RWPE2 (cell line): ENCODE measurements at regions not wholly inside any gene's neighbourhood (a gene's known extent, or its start where the extent isn't known, plus 50 kb on each side); places are given as distances from the start of the nearest gene placed in this dataset.

Experiments
- ATAC-seq: fragments of 200-7000 bp; cut with Tn5 transposase; 3 replicates; pipeline ENCODE4 v1.9.1; 2021; ENCODE audit warnings: low read depth
- DNase-seq: peaks from one replicate; pipeline ENCODE4 v3.0.0-alpha.2; 2020; ENCODE audit warnings: low spot score
- H3K27ac ChIP-seq: fragments of 450-650 bp; 2 replicates; pipeline ENCODE4 v1.5.1; 2017; ENCODE audit warnings: mild to moderate bottlenecking; ENCODE audit not compliant: poor library complexity, severe bottlenecking
- H3K27me3 ChIP-seq: fragments of 250-450 bp; sonication (Bioruptor Pico); 2 replicates; pipeline ENCODE4 v1.5.1; 2021; ENCODE audit warnings: mild to moderate bottlenecking, moderate library complexity; ENCODE audit not compliant: insufficient read depth, poor library complexity, severe bottlenecking
- H3K36me3 ChIP-seq: fragments of 250-450 bp; sonication (Bioruptor Pico); 2 replicates; pipeline ENCODE4 v1.5.1; 2020; ENCODE audit warnings: low read depth, mild to moderate bottlenecking, moderate library complexity
- H3K4me1 ChIP-seq: fragments of 250-450 bp; sonication (Bioruptor Pico); 2 replicates; pipeline ENCODE4 v1.5.1; 2021; ENCODE audit warnings: mild to moderate bottlenecking, moderate library complexity; ENCODE audit not compliant: insufficient read depth, poor library complexity, severe bottlenecking
- H3K4me3 ChIP-seq: fragments of 250-450 bp; sonication (Bioruptor Pico); 2 replicates; pipeline ENCODE4 v1.5.1; 2021; ENCODE audit warnings: mild to moderate bottlenecking, moderate library complexity; ENCODE audit not compliant: severe bottlenecking
- H3K9me3 ChIP-seq: fragments of 250-450 bp; sonication (Bioruptor Pico); 2 replicates; pipeline ENCODE4 v1.5.1; 2021; ENCODE audit warnings: mild to moderate bottlenecking, moderate library complexity; ENCODE audit not compliant: severe bottlenecking
- TF ChIP-seq, protein P1 (sequence below): fragments of 450-650 bp; IDR thresholded peaks from one replicate; pipeline ENCODE4 v1.5.1; 2017; ENCODE audit warnings: mild to moderate bottlenecking, moderate library complexity; ENCODE audit not compliant: poor library complexity, severe bottlenecking

DNA sequence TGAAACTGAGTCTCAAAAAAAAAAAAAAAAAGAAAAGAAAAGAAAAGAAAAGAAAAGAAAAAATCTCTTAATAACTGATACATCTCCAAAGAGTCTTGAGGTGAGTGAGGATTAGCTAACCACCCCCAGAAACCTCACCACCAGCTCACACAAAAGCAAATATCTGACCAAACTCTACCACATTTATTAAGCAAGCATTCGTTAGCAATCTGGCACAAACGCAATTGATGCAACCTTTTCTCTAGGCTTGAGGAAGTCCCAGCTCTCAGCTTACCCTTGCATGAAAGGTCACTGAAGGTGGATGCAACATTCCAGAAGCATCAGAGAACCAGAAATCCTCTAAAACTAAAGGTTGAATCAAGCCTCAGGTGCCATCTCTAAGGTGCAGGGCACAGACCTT, 231.9 kb upstream of the BCOR start:
- Histone ChIP-seq H3K4me1 (no peaks in the 10 kb centered on the region), H3K4me3 (no peak overlapping the region), H3K36me3 (no peaks in the 10 kb centered on the region), H3K27ac (no peak overlapping the region), H3K9me3 (no peaks in the 10 kb centered on the region), H3K27me3 (no peaks in the 10 kb centered on the region)
- TF ChIP-seq, protein P1, sequence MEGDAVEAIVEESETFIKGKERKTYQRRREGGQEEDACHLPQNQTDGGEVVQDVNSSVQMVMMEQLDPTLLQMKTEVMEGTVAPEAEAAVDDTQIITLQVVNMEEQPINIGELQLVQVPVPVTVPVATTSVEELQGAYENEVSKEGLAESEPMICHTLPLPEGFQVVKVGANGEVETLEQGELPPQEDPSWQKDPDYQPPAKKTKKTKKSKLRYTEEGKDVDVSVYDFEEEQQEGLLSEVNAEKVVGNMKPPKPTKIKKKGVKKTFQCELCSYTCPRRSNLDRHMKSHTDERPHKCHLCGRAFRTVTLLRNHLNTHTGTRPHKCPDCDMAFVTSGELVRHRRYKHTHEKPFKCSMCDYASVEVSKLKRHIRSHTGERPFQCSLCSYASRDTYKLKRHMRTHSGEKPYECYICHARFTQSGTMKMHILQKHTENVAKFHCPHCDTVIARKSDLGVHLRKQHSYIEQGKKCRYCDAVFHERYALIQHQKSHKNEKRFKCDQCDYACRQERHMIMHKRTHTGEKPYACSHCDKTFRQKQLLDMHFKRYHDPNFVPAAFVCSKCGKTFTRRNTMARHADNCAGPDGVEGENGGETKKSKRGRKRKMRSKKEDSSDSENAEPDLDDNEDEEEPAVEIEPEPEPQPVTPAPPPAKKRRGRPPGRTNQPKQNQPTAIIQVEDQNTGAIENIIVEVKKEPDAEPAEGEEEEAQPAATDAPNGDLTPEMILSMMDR, result no peak
- no peak for ATAC-seq
- no peak for DNase-seq

DNA sequence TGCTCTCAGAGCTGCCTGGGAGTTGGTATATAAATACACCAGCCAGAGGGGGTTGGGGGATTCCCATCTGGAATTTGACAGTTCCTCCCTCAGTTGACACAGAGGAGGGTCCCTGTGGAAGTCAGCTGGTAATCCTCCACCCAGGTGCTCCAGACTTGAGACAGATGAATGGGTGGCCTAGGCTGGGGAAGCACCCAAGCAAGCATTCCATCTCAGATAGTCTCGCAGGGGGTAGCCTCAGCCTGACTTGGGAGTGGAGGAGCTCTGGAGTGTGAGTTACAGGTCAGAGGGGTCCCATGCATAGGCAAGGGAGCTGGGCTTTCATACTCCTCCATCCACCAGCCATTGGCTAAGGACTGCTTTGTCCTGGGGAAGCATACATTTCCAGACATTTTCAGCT, 229.3 kb upstream of the BCOR start:
- DNase-seq (no peak), ATAC-seq (no peak)
- Histone ChIP-seq H3K36me3 (no peaks in the 10 kb centered on the region), H3K4me1 (no peaks in the 10 kb centered on the region), H3K27ac (no peak overlapping the region), H3K4me3 (no peak overlapping the region), H3K27me3 (no peaks in the 10 kb centered on the region), H3K9me3 (no peaks in the 10 kb centered on the region)
- TF ChIP-seq, protein P1, result no peak

DNA sequence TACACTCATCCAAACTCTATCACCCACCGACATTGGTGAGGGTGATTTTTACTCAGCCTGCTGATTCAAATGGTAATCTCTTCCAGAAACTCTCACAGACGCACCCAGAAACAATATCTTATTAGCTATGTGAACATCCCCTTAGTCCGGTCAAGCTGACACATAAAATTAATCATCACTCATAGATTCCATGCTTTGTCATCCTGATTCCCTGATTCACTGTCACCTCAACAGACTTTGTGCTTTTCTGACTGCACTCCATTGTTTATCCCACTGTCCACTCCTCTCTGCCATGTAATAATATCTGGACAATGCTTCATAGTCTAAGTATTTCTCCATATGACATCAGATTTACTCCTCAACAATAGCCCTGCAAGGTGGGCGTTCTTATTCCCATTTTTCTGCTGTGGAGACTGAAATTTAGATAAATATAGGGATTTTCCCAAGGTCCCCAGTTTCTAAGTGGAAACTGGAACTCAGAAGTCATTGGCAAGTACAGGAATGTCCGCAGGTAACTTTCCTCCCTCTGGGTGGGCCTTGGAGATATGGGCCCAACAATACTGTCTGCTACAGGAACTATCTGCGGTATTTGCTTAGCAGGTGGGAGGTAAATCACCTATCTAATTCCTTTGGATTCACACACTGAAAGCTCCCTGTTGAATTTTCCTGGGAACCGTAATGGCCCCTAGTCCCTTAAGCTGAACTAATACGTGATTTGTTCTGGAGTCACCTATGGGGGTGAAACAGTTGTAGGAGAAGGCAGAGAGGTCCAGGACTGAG, 228.6 kb upstream of the BCOR start:
- no peaks in the 10 kb centered on the region for H3K36me3 ChIP-seq
- H3K27ac ChIP-seq, result no peak overlapping the region
- no peaks in the 10 kb centered on the region for H3K9me3 ChIP-seq
- ATAC-seq (no peak), DNase-seq (no peak)
- H3K4me1 ChIP-seq, result no peaks in the 10 kb centered on the region
- H3K27me3 ChIP-seq, result no peaks in the 10 kb centered on the region
- TF ChIP-seq, protein P1, result no peak
- H3K4me3 ChIP-seq, result no peak overlapping the region

GRCh38 chrX:40325161-40325560, 227.4 kb upstream of the BCOR start:
- TF ChIP-seq, protein P1, result no peak
- no peaks in the 10 kb centered on the region for H3K27me3 ChIP-seq
- H3K9me3 ChIP-seq, result no peaks in the 10 kb centered on the region
- ATAC-seq (no peak), DNase-seq (no peak)
- no peak overlapping the region for H3K4me3 ChIP-seq
- H3K36me3 ChIP-seq, result no peaks in the 10 kb centered on the region
- no peaks in the 10 kb centered on the region for H3K4me1 ChIP-seq
- no peak overlapping the region for H3K27ac ChIP-seq

- H3K27ac ChIP-seq, result no peak overlapping the region
Measured at GRCh38 chrX:40323977-40324376, 226.2 kb upstream of the BCOR start.

More at GRCh38 chrX:40323977-40324376, 226.2 kb upstream of the BCOR start:
- no peak for ATAC-seq
- H3K27me3 ChIP-seq, result no peaks in the 10 kb centered on the region
- no peak for DNase-seq
- H3K4me1 ChIP-seq, result no peaks in the 10 kb centered on the region
- H3K9me3 ChIP-seq, result no peaks in the 10 kb centered on the region
- H3K4me3 ChIP-seq, result no peak overlapping the region
- no peaks in the 10 kb centered on the region for H3K36me3 ChIP-seq
- TF ChIP-seq, protein P1, result no peak
